GM19397 (cell line): ENCODE measurements at regions not wholly inside any gene's neighbourhood (a gene's known extent, or its start where the extent isn't known, plus 50 kb on each side); places are given as distances from the start of the nearest gene placed in this dataset.
"Not testable (repeated sequence)": the region's sequence is repeated elsewhere in the genome, so short reads cannot be mapped to it uniquely, and the experiment has no call there.

Experiments used
- ATAC-seq: cut with Tn5 transposase; IDR thresholded peaks from one replicate; pipeline ENCODE4 v1.9.1; 2021; ENCODE audit warnings: mild to moderate bottlenecking, moderate library complexity; ENCODE audit not compliant: unreplicated experiment

DNA sequence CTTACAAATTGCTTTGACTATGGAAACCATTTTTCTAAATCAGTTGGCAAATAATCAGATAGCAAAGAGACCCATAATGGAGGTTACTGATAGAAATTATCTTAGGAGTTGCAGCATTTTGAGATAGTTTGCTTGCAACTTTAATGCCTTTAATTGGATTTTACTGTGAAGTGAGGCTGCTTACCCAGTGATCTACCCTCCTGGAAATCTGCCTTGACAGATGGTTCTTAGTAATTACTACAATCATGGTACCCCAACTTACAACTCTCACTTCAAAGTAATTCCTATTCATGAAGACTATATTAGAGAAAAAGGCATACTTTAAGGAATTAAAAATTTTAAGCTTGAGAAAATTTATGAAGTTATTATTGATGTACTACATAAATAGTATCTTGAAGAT is 1288.6 kb upstream of the CDH2 start:
- ATAC-seq, result no peak

DNA sequence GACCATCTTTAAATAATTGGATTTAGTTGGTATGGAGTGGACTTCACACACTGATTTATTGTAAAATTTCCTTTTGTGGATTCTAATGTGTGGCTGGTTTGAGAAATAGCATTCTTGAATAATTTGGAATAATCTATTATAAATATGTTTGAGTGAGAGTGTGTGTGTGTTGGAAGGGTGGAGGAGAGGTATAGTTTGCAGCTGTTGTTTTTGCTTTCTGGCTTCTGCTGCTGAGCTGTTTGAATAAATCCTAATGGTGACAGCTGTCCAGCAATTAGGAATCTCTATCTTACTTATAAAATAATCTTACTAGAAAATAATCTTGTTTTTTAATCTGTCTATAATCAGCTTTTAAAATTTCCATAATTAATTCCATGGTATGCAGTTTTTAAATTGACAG is 1283.0 kb upstream of the CDH2 start:
- ATAC-seq, result no peak

DNA sequence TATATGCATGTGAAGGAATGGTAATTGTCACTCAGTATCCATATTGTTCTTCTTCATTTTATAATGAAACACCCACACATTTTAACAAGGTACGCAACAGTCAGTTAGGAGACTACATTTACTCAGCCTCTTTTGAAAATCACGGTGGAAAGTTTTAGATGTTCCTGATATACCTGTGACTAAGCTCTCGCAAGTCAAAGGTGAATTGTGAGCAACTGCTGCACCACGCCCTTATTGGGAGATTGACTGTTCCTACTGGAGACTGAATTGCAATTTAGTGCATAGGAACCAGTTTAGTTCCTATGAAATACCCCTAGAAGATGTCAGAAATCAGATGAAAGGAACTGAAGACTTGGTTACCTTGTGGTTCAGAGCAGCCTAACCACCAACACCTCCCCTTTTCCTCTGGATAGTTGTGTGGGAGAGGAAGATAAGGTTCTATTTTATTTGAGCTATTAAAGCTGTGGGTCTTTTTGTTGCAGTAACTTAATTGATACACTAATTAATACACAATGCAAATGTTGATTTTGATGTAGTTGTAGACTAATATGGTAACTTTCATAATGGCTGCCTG is 1280.5 kb upstream of the CDH2 start:
- no peak for ATAC-seq

DNA sequence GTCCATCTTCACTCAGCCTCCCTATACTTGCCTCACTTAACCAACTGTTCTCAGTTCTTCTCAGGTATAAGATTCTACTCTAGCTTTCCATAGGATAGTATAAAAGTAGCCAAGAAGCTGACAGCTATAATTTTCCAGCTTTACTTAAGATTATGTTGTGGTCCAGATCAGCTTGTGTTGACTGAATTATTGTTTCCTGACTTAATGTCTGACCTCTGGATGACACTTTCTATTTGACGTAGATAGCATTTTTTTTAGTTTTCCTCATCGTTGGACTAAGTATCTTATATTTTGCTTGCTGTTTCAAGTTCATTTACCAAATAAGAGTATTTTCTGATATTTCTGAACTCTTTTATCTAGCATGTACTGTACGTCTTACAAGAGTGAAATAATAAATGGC is 1272.5 kb upstream of the CDH2 start:
- ATAC-seq, result no peak

DNA sequence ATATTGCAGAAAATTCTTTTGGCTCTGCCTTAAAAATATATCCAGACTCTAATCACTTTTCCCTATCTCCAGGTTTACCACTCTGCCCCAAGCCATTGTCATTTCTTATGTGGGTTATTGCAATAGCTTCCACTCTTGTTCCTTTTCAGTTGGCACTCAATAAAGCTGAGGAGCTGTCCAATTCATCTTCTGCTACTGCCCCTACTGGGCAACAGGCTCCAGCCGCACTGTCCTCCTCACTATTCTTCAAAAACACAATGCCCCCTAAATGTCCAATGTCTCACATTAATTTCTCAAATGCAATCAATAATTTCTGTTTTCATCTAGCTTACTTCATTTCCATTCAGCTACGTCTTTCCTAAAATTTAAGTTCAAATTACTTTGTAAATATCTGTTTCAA is 1262.5 kb upstream of the CDH2 start:
- ATAC-seq, result no peak

DNA sequence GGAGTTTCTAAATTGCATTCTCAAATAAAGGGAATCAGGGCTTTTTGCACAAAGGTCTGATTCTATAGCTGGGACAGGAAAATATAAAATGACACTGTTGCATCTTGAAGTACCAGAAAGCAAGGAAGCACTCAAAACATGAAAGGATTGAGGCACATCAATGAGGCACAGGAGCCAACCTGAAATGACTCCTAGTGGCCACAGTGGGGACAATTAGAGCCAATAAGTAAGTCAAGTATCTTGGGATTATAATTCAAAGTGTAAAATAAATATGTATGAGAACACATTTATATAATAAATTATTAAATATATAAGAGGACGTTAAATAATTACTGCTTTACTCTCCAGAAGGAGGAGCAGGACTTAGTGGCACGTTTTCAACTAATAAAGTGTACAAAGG is 1259.5 kb upstream of the CDH2 start:
- ATAC-seq, result no peak

DNA sequence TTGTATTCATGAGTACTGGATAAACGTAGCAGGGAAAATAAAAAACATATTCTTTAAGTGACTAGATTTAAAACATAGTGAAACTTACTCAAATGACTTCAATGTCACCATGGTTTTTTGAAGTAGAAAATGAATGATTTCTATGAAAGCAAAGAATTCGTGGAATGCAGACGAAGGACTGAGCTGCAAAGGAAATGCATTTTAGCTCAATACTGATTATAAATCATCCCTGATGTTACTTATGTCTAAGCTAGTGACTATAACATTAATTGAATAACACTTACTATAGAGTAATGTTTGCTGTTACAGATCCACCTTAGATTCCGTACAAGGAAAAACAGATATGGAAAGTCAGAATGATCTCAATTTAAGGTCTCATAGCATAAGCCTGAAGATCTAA is 1257.7 kb upstream of the CDH2 start:
- no peak for ATAC-seq

DNA sequence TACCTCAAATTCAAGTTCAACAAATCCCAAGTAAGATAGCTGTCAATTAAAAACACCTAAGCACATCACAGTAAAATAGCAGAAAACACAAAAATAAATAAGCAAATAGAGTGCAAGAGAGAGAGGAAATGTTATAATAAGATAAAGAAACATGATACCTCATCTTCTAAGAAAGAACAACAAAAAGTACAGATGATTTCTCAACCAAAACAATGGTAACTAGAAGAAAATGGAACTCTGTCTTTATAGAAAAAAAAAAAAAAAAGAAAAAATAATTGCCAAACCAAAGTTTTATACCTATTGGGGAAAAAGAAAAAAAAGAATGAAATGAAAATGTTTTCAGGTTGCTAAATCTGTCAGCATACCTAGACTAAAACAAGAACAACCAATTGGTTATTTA is 1253.5 kb upstream of the CDH2 start:
- ATAC-seq, result no peak

DNA sequence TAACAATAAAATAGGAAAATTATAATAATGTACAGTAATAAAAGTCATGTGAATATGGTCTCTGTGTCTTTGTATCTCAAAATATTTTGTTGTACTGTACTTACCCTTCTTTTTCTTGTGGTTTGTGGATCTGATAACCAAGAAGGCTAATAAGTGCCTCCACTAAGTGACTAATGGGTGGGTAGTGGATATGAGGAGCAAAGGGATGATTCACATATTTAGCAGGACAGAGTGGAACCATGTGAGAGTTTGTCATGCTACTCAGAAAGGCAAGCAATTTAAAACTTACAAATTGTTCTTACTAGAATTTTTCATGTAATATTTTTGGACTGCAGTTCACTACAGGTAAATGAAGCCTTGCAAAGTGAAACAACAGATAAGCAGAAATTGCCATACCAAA is 1241.2 kb upstream of the CDH2 start:
- ATAC-seq, result no peak

DNA sequence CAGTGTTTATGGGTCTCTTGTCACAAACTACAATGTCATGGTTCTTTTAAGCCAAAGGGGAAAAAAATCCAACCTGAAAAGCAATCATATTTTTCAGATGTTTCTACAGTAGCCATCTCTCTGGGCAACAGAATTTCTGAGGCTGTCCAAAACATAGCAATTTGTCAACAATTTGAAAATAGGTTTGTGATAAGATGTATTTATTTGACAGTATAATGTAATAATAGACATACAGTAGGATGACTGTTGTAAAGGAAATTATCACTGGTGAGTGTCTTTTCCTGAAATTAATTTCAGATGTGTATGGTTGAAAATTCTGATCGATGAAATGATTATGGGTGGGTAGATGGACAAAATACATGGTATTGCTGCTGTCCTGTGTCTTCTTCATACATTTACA is 1230.1 kb upstream of the CDH2 start:
- no peak for ATAC-seq

DNA sequence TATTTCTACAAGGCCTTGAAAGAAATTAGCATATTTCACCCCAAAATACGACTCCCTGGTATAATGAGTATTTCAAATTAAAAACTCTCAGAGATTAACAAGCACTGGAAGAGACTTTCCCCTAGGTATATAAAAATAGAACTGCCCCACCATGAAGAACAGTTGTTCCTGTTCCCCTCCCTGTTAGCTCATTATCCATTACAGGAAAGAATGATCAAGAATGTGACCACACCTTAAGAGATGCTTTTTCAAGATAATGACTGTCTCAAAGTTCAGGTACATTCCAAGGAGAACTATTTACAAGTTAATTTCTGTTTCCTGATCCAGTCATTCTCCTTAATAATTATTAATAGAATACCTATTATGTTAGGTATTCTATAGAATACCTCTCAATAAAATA is 1220.6 kb upstream of the CDH2 start:
- no peak for ATAC-seq

DNA sequence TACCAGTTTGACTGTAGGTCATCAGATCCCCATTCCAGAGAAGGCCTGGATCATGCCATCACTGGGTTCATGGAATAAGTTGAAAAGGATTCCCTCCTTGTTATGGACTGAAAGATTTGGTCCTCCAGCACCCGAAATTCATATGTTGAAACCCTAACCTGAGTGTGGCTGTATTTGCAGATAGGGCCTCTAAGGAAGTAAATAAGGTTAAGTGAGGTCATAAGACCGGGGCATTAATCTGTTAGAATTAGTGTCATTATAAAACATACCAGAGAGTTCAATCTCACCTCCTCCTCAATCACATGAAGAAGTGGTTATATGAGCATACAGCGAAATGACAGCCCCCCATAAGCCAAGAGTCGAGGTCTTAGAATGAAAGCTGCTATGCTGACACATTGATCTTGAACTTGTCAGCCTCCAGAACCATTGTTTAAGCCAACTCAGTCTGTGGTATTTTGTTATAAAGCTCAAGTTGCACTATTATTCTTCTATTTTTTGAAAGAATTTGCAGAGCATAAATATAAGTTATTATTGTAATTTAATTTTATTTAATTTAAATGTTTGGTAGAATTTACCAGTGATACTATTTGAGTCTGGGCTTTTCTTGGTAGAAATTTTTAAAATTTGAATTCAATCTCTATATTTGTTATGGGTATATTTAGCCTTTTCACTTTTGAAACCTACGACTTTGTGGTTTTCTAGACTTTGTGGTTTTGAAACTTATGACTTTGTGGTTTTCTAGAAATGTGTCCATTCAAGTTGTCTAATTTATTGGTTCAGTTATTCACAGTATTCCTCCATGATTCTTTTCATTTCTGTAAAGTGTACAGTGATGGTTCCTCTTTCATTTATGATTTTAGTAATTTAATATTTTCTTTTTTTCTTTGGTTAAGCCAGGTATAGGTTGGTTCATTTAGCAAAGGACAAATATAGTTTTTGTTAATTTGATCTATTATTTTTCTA is 1206.7 kb upstream of the CDH2 start:
- ATAC-seq, result no peak

DNA sequence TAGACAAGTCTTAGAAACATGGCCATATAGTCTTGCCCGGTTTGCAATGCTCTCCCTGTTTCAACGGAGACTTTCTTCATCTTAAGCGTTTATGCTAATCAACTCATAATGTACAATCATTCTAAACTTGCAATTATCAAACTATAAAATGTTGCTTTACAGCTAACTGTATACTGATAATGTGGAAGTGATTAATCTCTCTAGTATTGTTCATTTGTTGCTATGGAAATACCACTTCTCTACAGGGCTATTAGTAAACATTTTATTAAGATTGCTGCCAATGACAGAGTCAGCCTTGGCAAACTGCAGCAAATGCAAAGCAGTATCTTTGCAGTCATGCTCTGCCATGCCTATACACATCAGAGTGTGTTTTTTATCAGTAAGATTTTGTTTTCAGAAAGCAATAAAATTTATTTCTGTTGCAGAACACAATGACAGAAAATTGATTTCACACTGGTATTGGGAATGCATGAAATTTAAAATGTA is 1201.8 kb upstream of the CDH2 start:
- ATAC-seq, result no peak

DNA sequence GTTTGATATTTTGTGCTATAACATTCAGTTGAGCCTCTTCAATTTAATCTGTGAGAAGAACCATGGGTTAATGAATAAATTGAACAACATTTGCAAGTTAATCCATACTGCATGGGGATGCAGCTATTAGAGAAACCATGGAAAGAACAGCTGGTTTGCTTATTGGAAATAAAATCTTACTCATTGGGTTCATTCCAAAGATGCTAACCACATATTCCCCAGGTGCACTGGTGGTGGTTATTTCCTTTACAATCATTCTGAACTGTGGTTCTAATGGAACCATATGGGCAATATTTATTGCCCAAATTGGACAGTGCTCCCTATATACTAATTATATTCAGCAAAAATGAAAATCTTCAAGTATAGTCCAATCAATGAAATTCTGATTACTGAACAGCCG is 1200.4 kb upstream of the CDH2 start:
- no peak for ATAC-seq

DNA sequence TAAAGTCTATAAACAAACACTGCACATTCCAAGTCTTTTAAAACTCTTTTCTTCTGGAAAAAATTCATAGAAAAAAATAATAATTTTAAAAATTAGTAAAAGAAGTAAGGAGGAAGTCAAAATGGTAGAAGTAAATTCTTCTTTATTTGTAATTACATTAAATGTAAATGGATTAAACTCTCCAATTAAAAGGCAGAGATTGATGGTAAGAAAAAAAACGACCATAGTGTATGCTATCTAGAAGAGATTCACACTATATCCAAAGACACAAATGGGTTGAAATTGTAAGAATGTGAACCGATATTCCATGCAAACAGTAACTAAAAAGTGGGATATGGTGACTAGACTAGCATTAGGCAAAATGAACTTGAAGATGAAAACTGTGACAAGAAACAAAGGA is 1196.1 kb upstream of the CDH2 start:
- no peak for ATAC-seq

DNA sequence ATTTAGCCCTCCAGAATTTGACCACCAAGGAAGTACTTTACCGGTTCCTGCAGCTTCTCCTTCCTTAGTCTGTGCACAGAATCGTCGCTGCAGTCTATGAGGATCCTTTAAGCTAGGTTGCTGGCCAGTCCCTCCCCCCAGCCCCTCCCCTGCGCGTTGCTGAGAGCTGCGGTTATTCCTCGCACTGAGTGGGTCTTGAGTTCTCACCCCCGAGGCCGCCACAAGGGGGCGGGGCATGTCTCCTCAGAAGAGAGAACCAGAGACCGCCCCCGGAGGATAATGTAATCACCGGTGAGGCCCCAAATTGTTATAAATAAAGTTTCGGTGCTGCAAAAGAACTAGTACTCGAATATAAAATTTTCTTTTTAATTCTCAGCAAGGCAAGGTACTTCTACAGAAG is 1184.9 kb upstream of the CDH2 start:
- ATAC-seq, result no peak

DNA sequence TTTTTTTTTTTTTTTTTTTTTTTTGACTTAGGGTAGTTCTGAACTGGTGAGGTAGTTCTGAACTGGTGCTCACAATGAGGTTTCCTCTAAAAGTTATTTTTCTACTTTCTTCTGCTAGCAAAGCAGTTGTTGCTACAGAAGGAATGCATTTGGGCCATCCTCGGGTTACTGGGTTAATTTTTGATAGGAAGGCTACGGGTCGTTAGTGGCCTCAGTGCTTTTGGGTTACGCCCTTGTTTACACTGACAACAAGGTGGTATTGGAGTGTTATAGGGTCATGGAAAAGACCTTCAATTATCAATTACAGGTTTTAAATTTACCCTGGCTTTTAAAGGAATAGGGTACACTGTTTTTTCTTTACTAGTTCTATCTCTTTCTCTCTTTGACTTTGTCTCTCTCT is 1183.7 kb upstream of the CDH2 start:
- ATAC-seq, result not testable (repeated sequence)

DNA sequence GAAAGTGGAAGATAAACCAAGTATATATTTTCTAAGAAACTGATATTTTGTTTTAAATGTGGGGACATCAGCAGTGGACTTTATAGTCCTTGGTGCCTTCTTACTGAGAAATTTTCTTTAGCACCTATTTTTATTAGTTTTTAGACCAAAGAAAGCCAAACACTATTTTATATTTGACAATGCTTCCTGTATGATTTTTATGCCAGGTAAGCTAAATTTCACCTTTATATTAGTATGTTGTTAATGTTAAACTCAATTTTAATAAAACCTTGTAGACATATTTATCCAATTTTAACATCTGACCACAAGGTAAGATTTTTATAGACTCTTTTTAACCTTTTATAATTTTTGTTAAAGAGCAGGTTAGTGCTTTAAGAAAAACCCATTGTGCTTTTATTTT is 1182.3 kb upstream of the CDH2 start:
- not testable (repeated sequence) for ATAC-seq

DNA sequence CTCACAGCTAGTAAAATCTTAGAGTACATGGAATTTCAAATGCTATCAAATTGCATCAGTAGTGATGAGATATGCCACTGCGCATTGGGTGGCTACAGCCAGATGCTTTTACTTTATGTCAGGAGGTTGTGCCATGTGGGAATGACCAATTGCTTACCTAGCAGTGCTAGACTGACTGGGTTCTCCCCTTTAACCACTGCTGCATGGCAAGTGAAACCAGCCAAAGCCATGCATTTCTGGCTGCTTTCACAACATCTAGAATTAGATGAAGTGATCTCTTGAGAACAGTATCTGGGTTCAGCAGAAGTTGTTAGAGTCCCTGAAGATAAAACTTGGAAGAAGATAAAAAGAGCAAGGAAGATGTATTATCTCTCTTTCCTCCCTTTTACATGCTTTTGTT is 1174.2 kb upstream of the CDH2 start:
- ATAC-seq, result no peak

DNA sequence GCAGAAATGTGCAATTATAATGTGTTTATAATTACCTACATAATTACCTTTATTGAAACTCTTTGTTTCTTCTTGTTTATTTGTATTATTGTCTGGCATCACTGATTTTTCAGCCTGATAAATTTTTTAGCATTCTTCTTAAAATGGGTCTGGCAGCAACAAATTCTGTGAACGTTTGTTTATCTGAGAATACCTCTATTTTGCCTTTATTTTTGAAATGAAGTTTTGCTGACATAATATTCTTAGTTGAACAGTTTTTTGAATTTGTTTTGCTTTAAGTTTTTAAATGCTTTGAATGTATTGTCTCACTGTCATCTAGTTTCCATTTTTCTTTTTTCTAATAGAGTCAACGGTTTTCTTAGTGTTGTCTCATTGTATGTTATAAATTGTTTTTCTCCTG is 1152.0 kb upstream of the CDH2 start:
- ATAC-seq, result no peak

DNA sequence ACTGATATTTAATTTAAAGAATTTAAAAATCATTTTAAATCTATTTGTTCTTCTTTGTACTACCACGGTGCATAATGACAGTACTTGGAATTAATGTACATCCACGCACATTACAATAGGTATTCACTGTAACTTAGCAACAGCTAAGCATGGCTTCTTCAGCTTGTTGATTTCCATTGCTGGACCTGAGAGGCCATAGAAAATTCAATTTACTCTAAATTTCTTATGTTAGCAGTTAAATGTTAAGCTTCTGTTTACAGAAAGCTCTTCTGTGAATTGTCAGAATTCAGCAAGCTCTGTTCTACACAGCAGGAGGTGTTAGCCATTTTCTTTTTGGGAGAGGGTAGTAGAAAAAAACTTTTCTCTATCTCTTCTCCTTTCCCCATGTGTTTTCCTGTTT is 1149.3 kb upstream of the CDH2 start:
- no peak for ATAC-seq

DNA sequence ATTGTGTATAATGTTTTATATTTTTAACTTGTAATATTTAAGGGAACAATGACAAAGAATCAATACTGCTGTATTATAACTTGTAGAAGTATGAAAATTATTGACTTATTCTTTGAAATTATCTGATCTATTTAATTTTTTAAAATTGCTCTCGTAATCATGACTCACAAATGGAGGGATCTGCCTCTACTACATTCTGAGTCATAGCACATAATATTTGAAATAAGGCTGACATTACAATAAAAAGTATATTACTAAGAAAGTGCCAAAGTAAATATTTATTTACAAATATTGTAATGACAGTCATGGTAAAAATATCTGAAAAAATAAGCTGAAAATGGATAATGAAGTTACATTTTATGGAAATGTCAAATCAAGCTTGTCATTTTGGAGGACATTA is 1144.6 kb upstream of the CDH2 start:
- no peak for ATAC-seq
